RWPE2 (cell line): ENCODE measurements at regions not wholly inside any gene's neighbourhood (a gene's known extent, or its start where the extent isn't known, plus 50 kb on each side); places are given as distances from the start of the nearest gene placed in this dataset.

Experiments used
- ATAC-seq: fragments of 200-7000 bp; cut with Tn5 transposase; 3 replicates; pipeline ENCODE4 v1.9.1; 2021; ENCODE audit warnings: low read depth
- DNase-seq: peaks from one replicate; pipeline ENCODE4 v3.0.0-alpha.2; 2020; ENCODE audit warnings: low spot score
- H3K27ac ChIP-seq: fragments of 450-650 bp; 2 replicates; pipeline ENCODE4 v1.5.1; 2017; ENCODE audit warnings: mild to moderate bottlenecking; ENCODE audit not compliant: poor library complexity, severe bottlenecking
- H3K27me3 ChIP-seq: fragments of 250-450 bp; sonication (Bioruptor Pico); 2 replicates; pipeline ENCODE4 v1.5.1; 2021; ENCODE audit warnings: mild to moderate bottlenecking, moderate library complexity; ENCODE audit not compliant: insufficient read depth, poor library complexity, severe bottlenecking
- H3K36me3 ChIP-seq: fragments of 250-450 bp; sonication (Bioruptor Pico); 2 replicates; pipeline ENCODE4 v1.5.1; 2020; ENCODE audit warnings: low read depth, mild to moderate bottlenecking, moderate library complexity
- H3K4me1 ChIP-seq: fragments of 250-450 bp; sonication (Bioruptor Pico); 2 replicates; pipeline ENCODE4 v1.5.1; 2021; ENCODE audit warnings: mild to moderate bottlenecking, moderate library complexity; ENCODE audit not compliant: insufficient read depth, poor library complexity, severe bottlenecking
- H3K4me3 ChIP-seq: fragments of 250-450 bp; sonication (Bioruptor Pico); 2 replicates; pipeline ENCODE4 v1.5.1; 2021; ENCODE audit warnings: mild to moderate bottlenecking, moderate library complexity; ENCODE audit not compliant: severe bottlenecking
- H3K9me3 ChIP-seq: fragments of 250-450 bp; sonication (Bioruptor Pico); 2 replicates; pipeline ENCODE4 v1.5.1; 2021; ENCODE audit warnings: mild to moderate bottlenecking, moderate library complexity; ENCODE audit not compliant: severe bottlenecking
- TF ChIP-seq, protein P1 (sequence below): fragments of 450-650 bp; IDR thresholded peaks from one replicate; pipeline ENCODE4 v1.5.1; 2017; ENCODE audit warnings: mild to moderate bottlenecking, moderate library complexity; ENCODE audit not compliant: poor library complexity, severe bottlenecking

DNA sequence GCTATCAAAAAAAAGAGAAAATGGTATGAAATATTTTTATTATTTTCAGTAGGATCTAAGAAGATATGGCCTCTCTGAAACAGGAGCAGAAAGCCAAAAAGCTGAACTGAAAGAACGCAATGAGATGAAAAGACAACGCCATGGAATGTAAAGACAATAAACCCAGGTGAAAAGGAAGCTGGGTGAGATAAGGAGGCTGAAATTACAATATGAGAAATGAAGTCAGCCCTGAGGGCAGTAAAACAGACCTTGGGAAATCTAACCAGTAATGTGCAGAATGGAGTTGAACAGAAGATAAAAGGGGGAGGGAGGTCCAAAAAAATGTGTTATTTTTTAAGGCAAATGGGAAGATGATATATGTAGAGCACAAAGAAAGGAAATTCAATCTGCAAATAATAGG is 265.3 kb downstream of the ENC1 start:
- H3K9me3 ChIP-seq = no peaks in the 10 kb centered on the region
- no peaks in the 10 kb centered on the region for H3K36me3 ChIP-seq
- ATAC-seq (no peak), DNase-seq (no peak)
- H3K27ac ChIP-seq = no peak overlapping the region
- no peak overlapping the region for H3K4me3 ChIP-seq
- peaks cover 13% of the 10 kb centered on the region for H3K4me1 ChIP-seq
- no peaks in the 10 kb centered on the region for H3K27me3 ChIP-seq
- TF ChIP-seq, protein P1, sequence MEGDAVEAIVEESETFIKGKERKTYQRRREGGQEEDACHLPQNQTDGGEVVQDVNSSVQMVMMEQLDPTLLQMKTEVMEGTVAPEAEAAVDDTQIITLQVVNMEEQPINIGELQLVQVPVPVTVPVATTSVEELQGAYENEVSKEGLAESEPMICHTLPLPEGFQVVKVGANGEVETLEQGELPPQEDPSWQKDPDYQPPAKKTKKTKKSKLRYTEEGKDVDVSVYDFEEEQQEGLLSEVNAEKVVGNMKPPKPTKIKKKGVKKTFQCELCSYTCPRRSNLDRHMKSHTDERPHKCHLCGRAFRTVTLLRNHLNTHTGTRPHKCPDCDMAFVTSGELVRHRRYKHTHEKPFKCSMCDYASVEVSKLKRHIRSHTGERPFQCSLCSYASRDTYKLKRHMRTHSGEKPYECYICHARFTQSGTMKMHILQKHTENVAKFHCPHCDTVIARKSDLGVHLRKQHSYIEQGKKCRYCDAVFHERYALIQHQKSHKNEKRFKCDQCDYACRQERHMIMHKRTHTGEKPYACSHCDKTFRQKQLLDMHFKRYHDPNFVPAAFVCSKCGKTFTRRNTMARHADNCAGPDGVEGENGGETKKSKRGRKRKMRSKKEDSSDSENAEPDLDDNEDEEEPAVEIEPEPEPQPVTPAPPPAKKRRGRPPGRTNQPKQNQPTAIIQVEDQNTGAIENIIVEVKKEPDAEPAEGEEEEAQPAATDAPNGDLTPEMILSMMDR = no peak

DNA sequence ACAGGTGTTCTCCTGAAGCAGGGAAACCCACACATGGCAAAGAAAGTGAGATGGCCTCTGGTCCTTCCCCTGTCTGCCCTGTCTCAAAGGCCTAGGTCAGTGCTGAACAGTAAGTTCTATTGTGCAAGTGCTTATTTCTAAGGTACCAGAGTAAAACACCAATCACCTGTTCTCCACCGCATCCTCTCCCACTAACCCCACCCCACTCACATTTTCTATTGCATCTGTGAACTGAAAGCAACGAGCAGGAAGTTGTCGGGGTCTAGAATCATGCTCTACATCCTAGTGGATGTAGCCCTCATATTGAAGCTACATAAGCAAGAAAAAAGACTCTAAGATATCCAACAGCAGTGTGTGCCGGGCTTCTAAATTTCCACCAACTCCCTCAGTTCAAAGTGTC is 265.9 kb downstream of the ENC1 start:
- Histone ChIP-seq H3K9me3 (no peaks in the 10 kb centered on the region), H3K27ac (no peak overlapping the region), H3K4me1 (peaks cover 13% of the 10 kb centered on the region), H3K4me3 (no peak overlapping the region), H3K36me3 (no peaks in the 10 kb centered on the region), H3K27me3 (no peaks in the 10 kb centered on the region)
- ATAC-seq (no peak), DNase-seq (no peak)
- TF ChIP-seq, protein P1 = no peak

DNA sequence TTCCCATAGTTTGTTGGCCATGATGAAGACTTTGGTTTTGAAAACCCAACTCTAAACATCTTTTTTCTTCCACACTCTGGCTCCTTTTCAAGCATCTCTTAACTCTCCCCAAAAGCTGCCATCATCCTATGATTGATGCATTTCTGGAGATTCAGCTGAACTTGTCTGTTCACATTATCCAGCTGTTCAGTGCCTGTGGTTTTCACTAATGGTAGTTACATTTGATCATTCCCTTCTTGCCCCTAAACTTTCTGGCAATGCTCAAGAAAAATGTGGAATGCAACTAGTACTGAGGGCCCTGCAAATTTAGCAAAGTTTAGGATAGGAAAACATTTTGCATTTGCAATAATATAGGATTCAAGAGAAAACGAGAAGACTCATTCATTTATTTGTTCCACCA is 267.5 kb downstream of the ENC1 start:
- TF ChIP-seq, protein P1 = no peak
- Histone ChIP-seq H3K4me1 (peaks cover 5% of the 10 kb centered on the region), H3K27ac (no peak overlapping the region), H3K27me3 (no peaks in the 10 kb centered on the region), H3K36me3 (no peaks in the 10 kb centered on the region), H3K9me3 (no peaks in the 10 kb centered on the region), H3K4me3 (no peak overlapping the region)
- ATAC-seq (no peak), DNase-seq (no peak)

DNA sequence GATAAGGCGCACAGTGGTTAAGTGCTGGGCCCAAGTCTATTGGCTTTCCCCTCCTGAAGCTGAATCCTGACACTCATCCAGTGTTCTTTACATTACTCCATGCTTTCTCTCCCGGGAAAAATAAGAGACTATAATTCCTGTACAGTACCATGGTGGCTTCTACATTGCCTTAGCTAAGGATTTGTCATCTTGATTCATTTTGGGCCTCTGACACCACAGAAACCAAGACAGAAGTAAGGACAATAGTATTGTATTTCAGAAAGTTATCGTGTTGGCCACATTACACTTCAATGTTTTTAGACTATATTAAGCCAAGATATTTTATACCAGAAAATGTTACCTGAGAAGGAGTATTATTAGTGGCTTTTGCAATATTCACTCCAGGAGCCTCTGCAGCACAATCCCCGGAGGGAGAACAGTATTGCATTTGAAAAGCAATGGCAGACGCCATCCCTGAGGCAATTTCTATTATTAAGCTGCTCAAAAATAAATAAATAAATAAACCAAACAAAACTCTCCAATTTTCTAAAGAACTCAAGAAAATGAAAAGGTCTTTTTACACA is 267.9 kb downstream of the ENC1 start:
- H3K36me3 ChIP-seq = no peaks in the 10 kb centered on the region
- no peaks in the 10 kb centered on the region for H3K9me3 ChIP-seq
- H3K27me3 ChIP-seq = no peaks in the 10 kb centered on the region
- TF ChIP-seq, protein P1 = no peak
- DNase-seq (no peak), ATAC-seq (no peak)
- H3K27ac ChIP-seq = no peak overlapping the region
- H3K4me1 ChIP-seq = no peaks in the 10 kb centered on the region
- no peak overlapping the region for H3K4me3 ChIP-seq

DNA sequence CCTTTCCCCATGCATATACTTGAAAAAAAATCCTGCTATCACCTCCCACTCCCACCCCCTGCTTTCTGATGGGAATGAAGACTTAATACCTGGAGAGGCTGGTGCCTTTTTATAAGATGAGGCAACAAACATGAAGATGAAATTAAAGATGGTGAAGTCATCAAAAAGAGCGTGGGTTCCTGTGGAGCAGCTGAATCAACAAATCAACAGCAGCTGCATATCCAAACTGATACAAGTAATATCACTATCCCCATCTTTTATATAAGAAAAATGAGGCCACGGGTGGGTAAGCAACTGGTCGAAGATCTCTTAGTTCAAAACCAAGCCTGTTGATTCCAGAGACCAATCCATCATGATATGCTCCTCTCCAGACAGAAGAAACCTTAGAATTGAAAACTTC is 268.5 kb downstream of the ENC1 start:
- no peak overlapping the region for H3K4me3 ChIP-seq
- no peak for ATAC-seq
- TF ChIP-seq, protein P1 = no peak

More for the DNA sequence above, 268.5 kb downstream of the ENC1 start:
- Histone ChIP-seq H3K27me3 (no peaks in the 10 kb centered on the region), H3K4me1 (no peaks in the 10 kb centered on the region), H3K27ac (no peak overlapping the region), H3K36me3 (no peaks in the 10 kb centered on the region), H3K9me3 (no peaks in the 10 kb centered on the region)
- no peak for DNase-seq
